ENCODE measurements at regions not wholly inside any gene's neighbourhood (a gene's known extent, or its start where the extent isn't known, plus 50 kb on each side); places are given as distances from the start of the nearest gene placed in this dataset.

GRCh38 chr20:50353289-50353961, 156.8 kb upstream of the PTPN1 start:
- no peak for TF ChIP-seq POLR2A (IDR thresholded peaks at IDR 0.05)
- no peak for TF ChIP-seq CTCF (IDR thresholded peaks at IDR 0.05)

Data from breast epithelium (tissue), 3 donors.